ENCODE measurements at regions not wholly inside any gene's neighbourhood (a gene's known extent, or its start where the extent isn't known, plus 50 kb on each side); places are given as distances from the start of the nearest gene placed in this dataset.

- TF ChIP-seq POLR2A (IDR thresholded peaks at IDR 0.05; ENCODE audit: low read depth) (no peak), POLR2AphosphoS5 (IDR thresholded peaks at IDR 0.05) (no peak)
Measured at GRCh38 chr3:135719449-135719848, 246.1 kb upstream of the PPP2R3A start.
